Body of pancreas (tissue), 4 donors: ENCODE measurements at regions not wholly inside any gene's neighbourhood (a gene's known extent, or its start where the extent isn't known, plus 50 kb on each side); places are given as distances from the start of the nearest gene placed in this dataset.

Source experiments
- ATAC-seq: fragments of 150-250 bp; one replicate; pipeline ENCODE4 v1.9.1; 2016
- DNase-seq, 4 donors: peaks; one replicate each; pipeline ENCODE4 v3.0.0-alpha.2; 2019
- H3K27ac ChIP-seq, 4 donors: fragments of 200-600 bp; sonication (generic); 1 replicate in 3 of 4; 2 replicates in 1 of 4; pipeline versions ENCODE4 v1.5.1 to v1.6.1; 2016 to 2019; ENCODE audit warnings: mild to moderate bottlenecking in 1 of 4, mixed read lengths in 1 of 4, moderate library complexity in 1 of 4
- H3K27me3 ChIP-seq, 2 donors: fragments of 200-600 bp; sonication (generic); one replicate each; pipeline ENCODE4 v1.6.0; 2016; ENCODE audit warnings: mild to moderate bottlenecking in 1 of 2
- H3K36me3 ChIP-seq, 2 donors: fragments of 200-600 bp; sonication (generic); replicated peaks in 1 of 2; 2 replicates each; pipeline ENCODE4 v1.5.1; 2016; ENCODE audit warnings: low read depth in 2 of 2; ENCODE audit not compliant: insufficient read depth in 1 of 2
- H3K4me1 ChIP-seq: fragments of 200-600 bp; sonication (generic); one replicate; pipeline ENCODE4 v1.6.0; 2016
- H3K4me3 ChIP-seq, 2 donors: fragments of 200-600 bp; sonication (generic); 1 replicate in 1 of 2; 2 replicates in 1 of 2; pipeline ENCODE4 v1.5.1; 2016 to 2019
- H3K9me3 ChIP-seq, 3 donors: fragments of 200-600 bp; sonication (generic); 1 replicate in 2 of 3; 2 replicates in 1 of 3; pipeline ENCODE4 v1.5.1; 2016
- POLR2A ChIP-seq, 3 donors: fragments of 450-650 bp; IDR thresholded peaks; one replicate each; pipeline ENCODE4 v1.6.1; 2016; ENCODE audit warnings: antibody characterized with exemption in 3 of 3, mild to moderate bottlenecking in 2 of 3
- WGBS, 2 donors: methylation state at CpG; one replicate each; pipeline ENCODE4 v1.1.5; 2017; 5-methylcytosine and 5-hydroxymethylcytosine counted together
- intact Hi-C: fragments of 100-400 bp; cut with DNase I; formaldehyde crosslinking; loops from one replicate; pipeline ENCODE4 v1.15.1; 2023
- TF ChIP-seq, protein P1 (sequence below), 7 experiments: fragments of 450-650 bp in 4 of 7; fragments of 200-600 bp in 3 of 7; sonication (generic) in 3 of 7; IDR thresholded peaks; one replicate each; pipeline ENCODE4 v1.5.1; 2016 to 2019; ENCODE audit warnings: antibody characterized with exemption in 7 of 7

DNA sequence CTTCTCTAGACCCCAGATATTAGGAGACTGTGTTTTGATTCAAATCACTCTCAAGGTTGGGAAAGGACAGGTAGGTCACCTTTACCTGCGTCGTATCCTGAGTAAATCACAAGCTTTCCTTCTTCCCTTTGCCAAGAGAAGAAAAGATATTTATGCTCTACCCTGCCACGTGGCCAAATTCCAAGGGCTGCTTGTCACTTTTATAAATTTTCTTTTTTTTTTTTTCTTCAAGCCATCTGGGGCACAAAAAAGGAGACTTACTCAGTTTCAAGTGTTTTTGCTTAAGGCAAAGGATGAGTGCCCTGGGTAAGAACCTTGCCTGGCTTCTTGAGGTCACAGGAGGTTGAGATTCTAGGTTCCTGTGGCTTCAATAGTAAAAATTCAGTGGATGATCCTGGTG, 285.1 kb downstream of the TMEM114 start:
- Histone ChIP-seq H3K9me3 (no peaks in the 10 kb centered on the region), H3K27ac (no peak overlapping the region), H3K27me3 (no peaks in the 10 kb centered on the region), H3K4me1 (no peaks in the 10 kb centered on the region), H3K4me3 (no peak overlapping the region), H3K36me3 (no peaks in the 10 kb centered on the region)
- intact Hi-C loops: no loop called here
- WGBS, 2 donors: 43 to 52% methylated on average over 3 of the region's 3 CpGs
- ATAC-seq (no peak), DNase-seq (no peak)
- TF ChIP-seq POLR2A (IDR thresholded peaks at IDR 0.05): no peak
- TF ChIP-seq, protein P1, sequence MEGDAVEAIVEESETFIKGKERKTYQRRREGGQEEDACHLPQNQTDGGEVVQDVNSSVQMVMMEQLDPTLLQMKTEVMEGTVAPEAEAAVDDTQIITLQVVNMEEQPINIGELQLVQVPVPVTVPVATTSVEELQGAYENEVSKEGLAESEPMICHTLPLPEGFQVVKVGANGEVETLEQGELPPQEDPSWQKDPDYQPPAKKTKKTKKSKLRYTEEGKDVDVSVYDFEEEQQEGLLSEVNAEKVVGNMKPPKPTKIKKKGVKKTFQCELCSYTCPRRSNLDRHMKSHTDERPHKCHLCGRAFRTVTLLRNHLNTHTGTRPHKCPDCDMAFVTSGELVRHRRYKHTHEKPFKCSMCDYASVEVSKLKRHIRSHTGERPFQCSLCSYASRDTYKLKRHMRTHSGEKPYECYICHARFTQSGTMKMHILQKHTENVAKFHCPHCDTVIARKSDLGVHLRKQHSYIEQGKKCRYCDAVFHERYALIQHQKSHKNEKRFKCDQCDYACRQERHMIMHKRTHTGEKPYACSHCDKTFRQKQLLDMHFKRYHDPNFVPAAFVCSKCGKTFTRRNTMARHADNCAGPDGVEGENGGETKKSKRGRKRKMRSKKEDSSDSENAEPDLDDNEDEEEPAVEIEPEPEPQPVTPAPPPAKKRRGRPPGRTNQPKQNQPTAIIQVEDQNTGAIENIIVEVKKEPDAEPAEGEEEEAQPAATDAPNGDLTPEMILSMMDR (IDR thresholded peaks at IDR 0.05): no peak

- ATAC-seq (no peak), DNase-seq (no peak)
- H3K27ac ChIP-seq: no peak overlapping the region
- H3K4me1 ChIP-seq: no peaks in the 10 kb centered on the region
- no peaks in the 10 kb centered on the region for H3K9me3 ChIP-seq
- H3K36me3 ChIP-seq: no peaks in the 10 kb centered on the region
- no peak for TF ChIP-seq POLR2A (IDR thresholded peaks at IDR 0.05)
- TF ChIP-seq, protein P1 (IDR thresholded peaks at IDR 0.05): no peak
- intact Hi-C loops: no loop called here
- no peak overlapping the region for H3K4me3 ChIP-seq
- 71 to 76% methylated on average over 5 of the region's 5 CpGs for WGBS, 2 donors
- H3K27me3 ChIP-seq: no peaks in the 10 kb centered on the region
Measured at GRCh38 chr16:8299635-8300034, 290.7 kb downstream of the TMEM114 start.

DNA sequence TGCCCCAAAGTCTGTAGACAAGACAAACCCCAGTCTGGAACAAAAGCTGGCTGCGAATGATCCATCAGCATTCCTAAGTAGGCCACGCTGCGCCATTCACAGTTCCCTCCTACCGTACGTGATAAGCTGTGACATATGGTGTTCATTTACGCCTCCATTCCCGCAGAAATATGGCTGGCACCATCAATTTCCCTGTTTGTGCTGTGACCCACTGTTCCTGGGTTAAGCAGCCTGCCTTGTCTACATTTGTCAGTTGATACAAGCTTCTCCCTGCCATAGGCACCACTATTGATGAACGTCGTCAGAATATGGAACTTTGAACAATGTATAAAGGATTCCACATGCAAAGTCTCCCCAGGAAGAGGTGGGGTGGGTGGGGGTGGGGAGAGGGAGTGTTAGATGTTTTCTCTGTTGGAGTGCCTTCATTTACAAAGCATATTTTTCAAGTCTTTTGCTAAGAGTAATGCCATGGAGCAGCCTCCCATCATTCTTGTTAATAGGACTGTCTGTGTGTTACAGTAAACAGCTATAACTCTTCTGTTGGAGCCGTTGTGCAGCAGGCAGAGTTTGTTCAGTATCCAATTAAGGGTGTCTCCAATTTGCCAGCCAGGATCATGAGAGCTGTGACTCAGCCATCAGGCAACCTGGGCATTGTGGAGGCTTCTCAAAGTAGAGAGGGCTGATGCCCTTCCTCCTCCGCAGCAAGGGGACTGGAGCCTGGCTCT, 294.6 kb downstream of the TMEM114 start:
- no peaks in the 10 kb centered on the region for H3K27me3 ChIP-seq
- intact Hi-C loops: no loop called here
- no peak overlapping the region for H3K27ac ChIP-seq
- ATAC-seq (no peak), DNase-seq (no peak)
- no peaks in the 10 kb centered on the region for H3K4me1 ChIP-seq
- WGBS, 2 donors: 76 to 79% methylated on average over 11 of the region's 11 CpGs
- no peaks in the 10 kb centered on the region for H3K9me3 ChIP-seq
- H3K4me3 ChIP-seq: no peak overlapping the region
- no peaks in the 10 kb centered on the region for H3K36me3 ChIP-seq
- TF ChIP-seq POLR2A (IDR thresholded peaks at IDR 0.05): no peak
- TF ChIP-seq, protein P1 (IDR thresholded peaks at IDR 0.05): no peak

DNA sequence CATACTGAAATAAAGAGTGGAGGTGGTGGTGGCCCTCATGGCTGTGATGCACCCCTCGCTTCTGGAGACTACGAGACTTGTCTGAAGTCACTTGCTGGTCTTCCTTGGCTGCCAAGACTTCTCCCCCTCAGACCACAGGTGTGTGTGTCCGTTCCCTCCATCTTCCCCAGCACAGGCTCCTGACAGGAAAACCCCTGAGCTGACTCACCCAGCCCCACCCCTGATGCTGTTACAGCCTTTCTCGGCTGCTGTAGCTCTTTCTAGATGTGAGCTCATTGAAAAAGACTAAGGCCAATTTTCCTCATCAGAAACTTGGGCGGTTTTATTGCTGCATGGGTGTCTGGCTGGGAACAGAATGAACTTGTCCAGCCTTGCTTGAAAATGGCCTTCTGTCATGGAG, 296.9 kb downstream of the TMEM114 start:
- TF ChIP-seq, protein P1 (IDR thresholded peaks at IDR 0.05): no peak
- TF ChIP-seq POLR2A (IDR thresholded peaks at IDR 0.05): no peak

GRCh38 chr16:8292271-8292670, 298.0 kb downstream of the TMEM114 start:
- Histone ChIP-seq H3K4me1 (no peaks in the 10 kb centered on the region), H3K9me3 (no peaks in the 10 kb centered on the region), H3K27ac (no peak overlapping the region), H3K36me3 (no peaks in the 10 kb centered on the region), H3K4me3 (no peak overlapping the region), H3K27me3 (no peaks in the 10 kb centered on the region)
- TF ChIP-seq POLR2A (IDR thresholded peaks at IDR 0.05): no peak
- TF ChIP-seq, protein P1 (IDR thresholded peaks at IDR 0.05): no peak
- intact Hi-C loops: no loop called here
- DNase-seq (no peak), ATAC-seq (no peak)
- WGBS, 2 donors: 60 to 76% methylated on average over 6 of the region's 6 CpGs

More for the DNA sequence above, 296.9 kb downstream of the TMEM114 start:
- no peak overlapping the region for H3K4me3 ChIP-seq
- no peaks in the 10 kb centered on the region for H3K9me3 ChIP-seq
- ATAC-seq: no peak
- H3K36me3 ChIP-seq: no peaks in the 10 kb centered on the region
- no peak overlapping the region for H3K27ac ChIP-seq
- intact Hi-C loops: no loop called here
- WGBS, 2 donors: 62 to 63% methylated on average over 5 of the region's 5 CpGs
- no peaks in the 10 kb centered on the region for H3K27me3 ChIP-seq
- H3K4me1 ChIP-seq: no peaks in the 10 kb centered on the region
- DNase-seq: no peak
